AG04450 (cell line): ENCODE measurements at regions not wholly inside any gene's neighbourhood (a gene's known extent, or its start where the extent isn't known, plus 50 kb on each side); places are given as distances from the start of the nearest gene placed in this dataset.

Experiments used
- CTCF ChIA-PET: fragments of 300-600, 350-600 bp; formaldehyde crosslinking; extraction: SDS; loops from one replicate; lab custom pipeline; 2022; ENCODE audit warnings: antibody characterized with exemption, inconsistent platforms; lab: Charles Lee
- POLR2A ChIA-PET: fragments of 350-600 bp; formaldehyde crosslinking; extraction: SDS; loops from one replicate; lab custom pipeline; 2021; ENCODE audit warnings: antibody characterized with exemption, inconsistent platforms; lab: Yijun Ruan, JAX
- DNase-seq: peaks from one replicate; pipeline ENCODE4 v3.0.0-alpha.2; 2011; ENCODE audit warnings: low read depth, low spot score
- H3K27ac ChIP-seq: one replicate; pipeline ENCODE4 v1.5.1; 2012; ENCODE audit warnings: low read depth, low read length, control low read depth
- H3K27me3 ChIP-seq: one replicate; pipeline ENCODE4 v1.6.0; 2012; ENCODE audit warnings: low read length; ENCODE audit not compliant: control insufficient read depth, insufficient read depth
- H3K4me3 ChIP-seq: 2 replicates; pipeline ENCODE4 v1.5.1; 2011; ENCODE audit warnings: mild to moderate bottlenecking, low read depth, low read length, control low read depth
- H3K9me3 ChIP-seq: 2 replicates; pipeline ENCODE4 v1.5.1; 2012; ENCODE audit warnings: low read length; ENCODE audit not compliant: control insufficient read depth, insufficient read depth
- TF ChIP-seq, protein P1 (sequence below): IDR thresholded peaks from 2 replicates; pipeline ENCODE4 v1.5.1; 2011; ENCODE audit warnings: low read depth, low read length, control low read depth, inconsistent platforms

DNA sequence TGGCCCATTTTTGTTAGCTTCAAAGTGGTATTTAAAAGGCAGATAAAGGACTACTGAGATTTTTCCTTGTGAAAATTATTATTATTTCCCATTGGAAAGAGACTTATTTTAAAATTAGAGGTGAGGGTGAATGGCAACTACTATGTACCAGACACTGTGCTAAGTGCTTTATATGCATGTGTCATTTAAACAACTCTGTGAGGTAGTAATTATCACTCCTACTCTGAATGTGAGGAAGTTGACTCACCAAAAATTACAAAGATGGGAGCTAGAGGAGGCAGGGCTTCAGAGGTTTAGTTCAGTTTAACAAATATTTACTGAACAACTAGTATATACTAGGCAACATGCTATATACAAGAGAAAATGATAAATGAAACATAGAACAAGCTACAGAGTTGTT is 78.2 kb downstream of the MSL3 start:
- no peak overlapping the region for H3K27ac ChIP-seq
- H3K27me3 ChIP-seq: no peaks in the 10 kb centered on the region
- no peaks in the 10 kb centered on the region for H3K9me3 ChIP-seq
- DNase-seq: no peak
- no peak overlapping the region for H3K4me3 ChIP-seq
- TF ChIP-seq, protein P1, sequence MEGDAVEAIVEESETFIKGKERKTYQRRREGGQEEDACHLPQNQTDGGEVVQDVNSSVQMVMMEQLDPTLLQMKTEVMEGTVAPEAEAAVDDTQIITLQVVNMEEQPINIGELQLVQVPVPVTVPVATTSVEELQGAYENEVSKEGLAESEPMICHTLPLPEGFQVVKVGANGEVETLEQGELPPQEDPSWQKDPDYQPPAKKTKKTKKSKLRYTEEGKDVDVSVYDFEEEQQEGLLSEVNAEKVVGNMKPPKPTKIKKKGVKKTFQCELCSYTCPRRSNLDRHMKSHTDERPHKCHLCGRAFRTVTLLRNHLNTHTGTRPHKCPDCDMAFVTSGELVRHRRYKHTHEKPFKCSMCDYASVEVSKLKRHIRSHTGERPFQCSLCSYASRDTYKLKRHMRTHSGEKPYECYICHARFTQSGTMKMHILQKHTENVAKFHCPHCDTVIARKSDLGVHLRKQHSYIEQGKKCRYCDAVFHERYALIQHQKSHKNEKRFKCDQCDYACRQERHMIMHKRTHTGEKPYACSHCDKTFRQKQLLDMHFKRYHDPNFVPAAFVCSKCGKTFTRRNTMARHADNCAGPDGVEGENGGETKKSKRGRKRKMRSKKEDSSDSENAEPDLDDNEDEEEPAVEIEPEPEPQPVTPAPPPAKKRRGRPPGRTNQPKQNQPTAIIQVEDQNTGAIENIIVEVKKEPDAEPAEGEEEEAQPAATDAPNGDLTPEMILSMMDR: no peak
- CTCF ChIA-PET: no interaction called here
- POLR2A ChIA-PET: no interaction called here

DNA sequence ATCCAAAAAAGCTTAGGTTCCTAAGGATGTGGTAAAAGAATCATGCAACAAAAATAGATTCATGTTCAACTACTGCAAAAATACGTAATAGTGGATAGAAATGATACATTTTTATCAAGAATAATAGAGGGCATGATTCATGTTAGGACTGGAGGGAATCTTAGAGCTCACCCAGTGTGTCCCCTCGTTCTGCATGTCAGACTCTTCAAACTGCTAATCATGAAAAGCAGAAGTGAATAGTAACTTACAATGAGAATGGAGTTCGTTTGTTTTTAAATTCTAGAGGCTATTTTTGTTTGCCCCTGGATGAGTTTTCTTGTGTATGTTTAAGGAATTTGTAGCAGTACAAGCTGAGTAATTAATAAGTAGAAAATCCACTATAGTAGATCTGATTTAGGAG is 79.4 kb downstream of the MSL3 start:
- Histone ChIP-seq H3K4me3 (no peak overlapping the region), H3K27me3 (no peaks in the 10 kb centered on the region), H3K27ac (no peak overlapping the region), H3K9me3 (no peaks in the 10 kb centered on the region)
- DNase-seq: no peak
- TF ChIP-seq, protein P1: no peak
- CTCF ChIA-PET: no interaction called here
- POLR2A ChIA-PET: no interaction called here

DNA sequence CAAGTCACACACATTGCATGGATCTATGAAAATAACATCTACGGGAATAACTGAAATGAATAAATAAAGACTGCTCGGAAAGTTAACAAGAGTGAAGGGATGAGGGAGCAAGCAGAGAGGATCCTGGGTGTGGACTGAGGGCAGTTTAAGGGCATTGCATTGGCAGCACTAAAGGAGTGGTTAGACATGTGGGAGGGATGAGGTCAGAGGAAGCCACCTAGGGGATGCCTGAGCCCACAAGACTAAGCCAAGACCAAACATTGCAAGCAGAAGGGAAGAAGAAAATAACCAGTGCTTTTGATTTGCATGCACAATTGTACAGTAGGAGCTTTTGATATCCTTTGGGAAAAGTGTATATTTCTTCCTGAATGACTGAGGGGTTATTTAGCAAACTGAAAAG is 106.1 kb downstream of the MSL3 start:
- no peak for DNase-seq
- H3K27me3 ChIP-seq: no peaks in the 10 kb centered on the region
- no peaks in the 10 kb centered on the region for H3K9me3 ChIP-seq
- ChIA-PET POLR2A (no interaction called here), CTCF (no interaction called here)
- TF ChIP-seq, protein P1: no peak
- H3K4me3 ChIP-seq: no peak overlapping the region
- H3K27ac ChIP-seq: no peak overlapping the region

DNA sequence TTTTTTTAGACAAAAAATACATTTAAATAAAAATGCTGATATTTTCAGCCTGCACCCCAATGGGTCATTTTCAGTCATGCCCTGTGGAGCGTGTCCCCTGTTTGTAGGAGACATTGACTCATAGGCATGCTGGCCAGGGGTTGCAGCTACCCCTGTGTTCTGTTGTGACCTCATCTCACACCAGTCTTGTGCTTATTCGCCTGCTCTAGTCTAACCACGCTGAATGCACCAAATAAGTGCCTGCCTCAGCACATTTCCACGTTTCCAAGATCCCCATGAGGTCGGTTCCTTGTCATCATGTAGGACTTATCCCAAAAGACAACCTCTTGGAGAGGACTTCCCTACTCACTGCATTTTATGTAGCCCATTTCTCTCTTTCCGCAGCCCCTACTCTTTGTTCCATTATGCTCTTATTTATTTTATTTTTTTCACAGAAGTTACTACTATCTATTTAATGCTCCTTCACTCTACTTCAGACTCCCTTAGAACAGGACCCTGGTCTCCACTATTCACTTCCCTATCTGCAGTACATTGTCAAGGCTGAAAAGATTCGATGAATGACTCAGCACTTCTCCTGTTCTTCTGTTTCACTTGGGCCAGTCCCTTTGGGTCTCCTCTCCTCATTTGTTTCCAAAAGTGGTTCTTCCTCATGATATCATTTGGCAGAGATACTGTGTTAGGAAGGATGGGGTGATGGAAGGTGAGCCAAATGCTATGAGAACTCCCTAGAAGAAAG is 109.7 kb downstream of the MSL3 start:
- Histone ChIP-seq H3K27ac (no peak overlapping the region), H3K27me3 (no peaks in the 10 kb centered on the region), H3K4me3 (no peak overlapping the region), H3K9me3 (no peaks in the 10 kb centered on the region)
- CTCF ChIA-PET: no interaction called here
- TF ChIP-seq, protein P1: no peak
- DNase-seq: no peak
- POLR2A ChIA-PET: no interaction called here

DNA sequence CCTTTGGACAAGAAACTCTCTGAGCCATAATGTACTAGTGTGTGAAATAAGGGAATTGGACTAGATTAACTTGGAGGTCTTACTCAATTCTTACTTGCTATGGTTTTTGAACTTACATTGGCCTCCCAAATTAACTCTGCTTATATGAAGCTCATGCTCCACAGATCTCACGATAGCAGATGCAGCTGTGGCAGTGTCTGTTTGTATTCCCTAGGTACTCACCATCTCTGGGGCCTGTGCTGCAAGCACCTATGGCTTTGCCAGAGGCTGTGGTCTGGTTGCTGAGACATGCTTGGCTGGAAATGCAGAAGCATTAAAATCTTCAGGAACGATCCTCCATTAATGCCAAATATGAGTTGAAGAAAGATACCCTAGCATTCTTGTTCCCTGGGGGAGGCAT is 112.8 kb downstream of the MSL3 start:
- TF ChIP-seq, protein P1: no peak
- ChIA-PET CTCF (no interaction called here), POLR2A (no interaction called here)
- no peak for DNase-seq
- Histone ChIP-seq H3K27me3 (no peaks in the 10 kb centered on the region), H3K27ac (no peak overlapping the region), H3K9me3 (no peaks in the 10 kb centered on the region), H3K4me3 (no peak overlapping the region)
